ENCODE measurements at regions not wholly inside any gene's neighbourhood (a gene's known extent, or its start where the extent isn't known, plus 50 kb on each side); places are given as distances from the start of the nearest gene placed in this dataset.

DNA sequence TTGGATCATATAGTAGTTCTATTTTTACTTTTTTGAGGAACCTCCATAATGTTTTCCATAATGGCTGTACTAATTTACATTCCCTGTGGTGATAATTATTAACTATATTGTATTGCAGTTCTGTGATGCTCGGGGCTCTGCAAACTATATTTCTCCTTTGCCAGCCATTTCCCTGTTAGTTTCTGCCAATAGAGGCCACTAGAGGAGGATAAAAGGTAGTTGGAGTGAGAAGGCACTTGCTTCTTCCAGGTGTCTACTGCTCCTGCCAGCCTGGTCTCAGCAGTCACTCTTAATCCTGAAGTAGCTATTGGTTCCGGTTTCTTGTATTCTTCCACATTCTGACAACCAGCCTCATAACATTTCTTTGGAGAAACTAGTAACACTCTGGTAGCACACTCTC is 233.9 kb upstream of the GBE1 start:
- TF ChIP-seq, protein P1, sequence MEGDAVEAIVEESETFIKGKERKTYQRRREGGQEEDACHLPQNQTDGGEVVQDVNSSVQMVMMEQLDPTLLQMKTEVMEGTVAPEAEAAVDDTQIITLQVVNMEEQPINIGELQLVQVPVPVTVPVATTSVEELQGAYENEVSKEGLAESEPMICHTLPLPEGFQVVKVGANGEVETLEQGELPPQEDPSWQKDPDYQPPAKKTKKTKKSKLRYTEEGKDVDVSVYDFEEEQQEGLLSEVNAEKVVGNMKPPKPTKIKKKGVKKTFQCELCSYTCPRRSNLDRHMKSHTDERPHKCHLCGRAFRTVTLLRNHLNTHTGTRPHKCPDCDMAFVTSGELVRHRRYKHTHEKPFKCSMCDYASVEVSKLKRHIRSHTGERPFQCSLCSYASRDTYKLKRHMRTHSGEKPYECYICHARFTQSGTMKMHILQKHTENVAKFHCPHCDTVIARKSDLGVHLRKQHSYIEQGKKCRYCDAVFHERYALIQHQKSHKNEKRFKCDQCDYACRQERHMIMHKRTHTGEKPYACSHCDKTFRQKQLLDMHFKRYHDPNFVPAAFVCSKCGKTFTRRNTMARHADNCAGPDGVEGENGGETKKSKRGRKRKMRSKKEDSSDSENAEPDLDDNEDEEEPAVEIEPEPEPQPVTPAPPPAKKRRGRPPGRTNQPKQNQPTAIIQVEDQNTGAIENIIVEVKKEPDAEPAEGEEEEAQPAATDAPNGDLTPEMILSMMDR (IDR thresholded peaks at IDR 0.05): no peak
- TF ChIP-seq POLR2A (IDR thresholded peaks at IDR 0.05) (no peak), POLR2AphosphoS5 (IDR thresholded peaks at IDR 0.05) (no peak)
